ENCODE measurements at regions not wholly inside any gene's neighbourhood (a gene's known extent, or its start where the extent isn't known, plus 50 kb on each side); places are given as distances from the start of the nearest gene placed in this dataset.

DNA sequence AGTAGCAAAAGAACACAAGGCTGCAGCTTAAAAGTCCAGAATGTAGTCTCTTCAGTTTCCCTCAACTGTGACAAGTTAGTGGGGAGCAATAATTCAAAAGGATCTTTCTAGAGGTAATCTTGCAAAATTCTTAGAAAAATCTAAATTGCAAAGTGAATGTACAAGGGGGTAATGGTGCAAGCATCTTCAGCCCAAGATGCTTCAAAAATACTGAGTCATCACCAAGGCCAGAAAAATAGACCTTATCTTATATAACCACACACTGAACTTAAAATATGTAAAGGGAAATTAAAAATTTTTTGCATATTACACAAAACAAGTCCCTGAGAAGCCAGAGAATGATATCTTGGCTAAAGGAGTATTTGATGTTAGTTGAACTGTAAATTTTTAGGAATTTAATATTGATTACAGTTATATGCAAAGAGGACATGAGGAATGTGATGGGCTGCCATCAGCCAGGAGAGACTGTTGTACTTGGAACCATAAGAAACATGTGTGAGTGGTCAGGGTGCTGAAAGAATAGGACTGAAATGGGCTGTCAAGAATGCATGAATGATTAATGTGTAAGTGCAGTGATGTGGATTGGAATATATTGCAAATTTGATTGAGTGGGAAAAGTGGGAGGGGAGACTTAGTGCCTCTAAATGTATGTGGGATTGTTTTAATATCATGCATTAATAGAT lies 85.7 kb upstream of the LIN7C start:
- H3K4me3 ChIP-seq (ENCODE audit: low read depth, low read length) = no peak overlapping the region
- DNase-seq (ENCODE audit: low read depth, low spot score) = no peak
- TF ChIP-seq, protein P1, sequence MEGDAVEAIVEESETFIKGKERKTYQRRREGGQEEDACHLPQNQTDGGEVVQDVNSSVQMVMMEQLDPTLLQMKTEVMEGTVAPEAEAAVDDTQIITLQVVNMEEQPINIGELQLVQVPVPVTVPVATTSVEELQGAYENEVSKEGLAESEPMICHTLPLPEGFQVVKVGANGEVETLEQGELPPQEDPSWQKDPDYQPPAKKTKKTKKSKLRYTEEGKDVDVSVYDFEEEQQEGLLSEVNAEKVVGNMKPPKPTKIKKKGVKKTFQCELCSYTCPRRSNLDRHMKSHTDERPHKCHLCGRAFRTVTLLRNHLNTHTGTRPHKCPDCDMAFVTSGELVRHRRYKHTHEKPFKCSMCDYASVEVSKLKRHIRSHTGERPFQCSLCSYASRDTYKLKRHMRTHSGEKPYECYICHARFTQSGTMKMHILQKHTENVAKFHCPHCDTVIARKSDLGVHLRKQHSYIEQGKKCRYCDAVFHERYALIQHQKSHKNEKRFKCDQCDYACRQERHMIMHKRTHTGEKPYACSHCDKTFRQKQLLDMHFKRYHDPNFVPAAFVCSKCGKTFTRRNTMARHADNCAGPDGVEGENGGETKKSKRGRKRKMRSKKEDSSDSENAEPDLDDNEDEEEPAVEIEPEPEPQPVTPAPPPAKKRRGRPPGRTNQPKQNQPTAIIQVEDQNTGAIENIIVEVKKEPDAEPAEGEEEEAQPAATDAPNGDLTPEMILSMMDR (IDR thresholded peaks at IDR 0.05; ENCODE audit: low read depth, low read length) = no peak
- in situ Hi-C loops (cut with HindIII; ENCODE audit: low sequenced_read_pairs) = no loop called here

DNA sequence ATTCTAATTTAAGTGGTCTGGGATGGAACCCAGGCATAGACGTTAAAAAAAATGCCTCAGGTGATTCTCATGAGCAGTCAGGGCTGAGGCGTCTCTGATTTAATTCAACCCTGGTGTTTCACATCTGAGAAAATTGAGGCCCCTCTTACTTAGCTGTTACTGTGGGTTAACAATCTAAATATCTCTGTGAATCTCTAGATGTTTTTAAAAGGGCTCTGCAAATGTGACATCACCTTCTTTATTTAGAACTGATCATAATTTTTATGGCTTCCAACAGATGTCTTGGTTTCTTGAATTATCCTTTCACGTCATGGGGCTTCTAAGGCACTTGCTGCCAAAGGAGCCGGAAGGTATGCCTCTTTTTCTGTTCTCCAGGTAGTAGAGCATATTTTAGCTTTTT lies 76.1 kb upstream of the LIN7C start:
- DNase-seq (ENCODE audit: low read depth, low spot score) = no peak
- TF ChIP-seq, protein P1 (IDR thresholded peaks at IDR 0.05; ENCODE audit: low read depth, low read length) = no peak
- no peak overlapping the region for H3K4me3 ChIP-seq (ENCODE audit: low read depth, low read length)
- in situ Hi-C loops (cut with HindIII; ENCODE audit: low sequenced_read_pairs) = no loop called here

DNA sequence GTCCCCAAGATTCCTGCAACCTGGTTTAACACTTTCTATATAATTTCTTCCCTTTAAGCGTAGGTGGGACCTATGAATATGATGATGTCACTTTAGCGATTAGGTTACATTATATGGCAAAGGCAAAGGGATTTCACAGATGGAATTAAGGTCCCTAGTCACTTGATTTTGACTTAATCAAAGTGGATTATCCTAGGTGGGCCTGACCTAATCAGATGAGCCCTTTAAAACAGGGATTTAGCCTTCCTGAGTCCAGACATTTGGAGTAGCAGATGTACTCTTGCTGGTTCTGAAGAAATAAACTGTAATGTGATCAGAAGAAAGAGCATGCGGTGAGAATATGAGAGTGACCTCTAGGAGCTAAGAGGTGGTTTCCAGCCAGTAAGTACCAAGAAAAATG lies 67.8 kb upstream of the LIN7C start:
- TF ChIP-seq, protein P1 (IDR thresholded peaks at IDR 0.05; ENCODE audit: low read depth, low read length) = no peak
- DNase-seq (ENCODE audit: low read depth, low spot score) = no peak
- H3K4me3 ChIP-seq (ENCODE audit: low read depth, low read length) = no peak overlapping the region
- in situ Hi-C loops (cut with HindIII; ENCODE audit: low sequenced_read_pairs) = no loop called here

DNA sequence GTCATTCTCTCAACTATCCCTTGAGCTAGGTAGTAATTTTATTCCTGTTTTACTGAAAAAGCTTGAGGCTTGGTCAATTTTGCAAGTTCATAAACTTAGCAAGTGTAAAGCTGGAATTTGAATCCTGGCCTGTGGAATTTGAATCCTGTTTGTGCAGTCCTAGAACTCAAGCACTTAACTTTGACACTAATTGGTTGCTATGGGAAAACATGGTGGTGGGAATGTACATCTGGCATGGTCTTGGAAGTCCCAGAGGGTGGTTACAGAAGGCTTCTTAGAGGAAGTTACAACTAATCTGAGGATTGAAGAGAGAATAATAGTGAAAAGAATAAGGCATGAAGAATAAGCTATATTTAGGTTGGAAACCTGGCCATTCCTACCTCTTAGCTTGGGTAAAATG lies 66.5 kb upstream of the LIN7C start:
- no peak overlapping the region for H3K4me3 ChIP-seq (ENCODE audit: low read depth, low read length)
- DNase-seq (ENCODE audit: low read depth, low spot score) = no peak
- in situ Hi-C loops (cut with HindIII; ENCODE audit: low sequenced_read_pairs) = no loop called here
- TF ChIP-seq, protein P1 (IDR thresholded peaks at IDR 0.05; ENCODE audit: low read depth, low read length) = no peak

DNA sequence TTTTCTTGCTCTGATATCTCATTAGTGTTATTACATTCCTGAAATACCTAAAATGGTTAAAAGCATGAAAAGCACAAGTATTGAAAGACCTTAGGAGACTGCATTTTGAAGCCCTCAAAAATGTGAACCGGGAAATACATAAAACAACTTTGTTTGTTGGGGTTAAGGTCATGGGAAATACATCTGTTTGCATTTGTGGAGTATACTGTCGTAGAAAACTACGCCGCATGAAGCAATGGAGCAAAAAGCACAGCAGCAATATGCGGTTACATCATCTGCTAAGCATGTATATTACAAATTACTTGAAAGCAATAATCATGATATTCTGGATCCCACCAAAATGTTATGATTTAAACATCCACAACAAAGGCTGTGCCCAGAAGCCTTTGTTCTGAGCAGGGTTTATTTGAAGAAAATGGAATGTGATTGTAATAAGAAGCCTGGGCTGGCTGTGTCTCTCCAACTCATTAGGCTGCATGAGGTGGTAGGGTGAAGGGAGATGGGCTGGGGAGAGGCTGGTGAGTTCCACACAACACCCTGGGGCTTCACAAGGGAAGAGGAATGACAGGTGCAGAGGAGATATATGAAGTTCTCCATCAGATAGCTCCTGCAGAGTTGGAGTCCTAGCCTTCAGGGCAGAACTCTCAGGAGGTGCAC lies 64.7 kb upstream of the LIN7C start:
- TF ChIP-seq, protein P1 (IDR thresholded peaks at IDR 0.05; ENCODE audit: low read depth, low read length) = no peak
- in situ Hi-C loops (cut with HindIII; ENCODE audit: low sequenced_read_pairs) = no loop called here
- peak; percentile 69 for DNase-seq (ENCODE audit: low read depth, low spot score)

DNA sequence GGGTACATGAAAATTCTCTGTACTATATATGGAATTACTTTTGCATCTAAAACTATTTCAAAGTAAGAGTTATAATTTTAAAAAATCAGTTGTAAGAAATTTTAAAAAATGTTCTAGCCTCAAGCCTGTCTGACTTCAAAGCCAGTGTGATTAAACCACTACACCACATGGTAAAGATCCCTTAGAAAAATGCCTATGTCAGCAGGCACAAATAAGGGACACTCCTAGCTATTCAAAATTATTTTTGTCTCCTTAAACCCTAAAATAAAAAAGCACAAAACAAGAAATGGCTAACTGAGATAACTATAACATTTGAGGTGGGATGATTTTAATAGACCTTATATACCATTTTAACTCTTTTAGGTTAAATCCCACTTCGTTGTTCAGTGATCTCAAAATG lies 64.0 kb upstream of the LIN7C start:
- in situ Hi-C loops (cut with HindIII; ENCODE audit: low sequenced_read_pairs) = no loop called here

More for the DNA sequence above, 64.7 kb upstream of the LIN7C start:
- no peak overlapping the region for H3K4me3 ChIP-seq (ENCODE audit: low read depth, low read length)

More for the DNA sequence above, 64.0 kb upstream of the LIN7C start:
- no peak overlapping the region for H3K4me3 ChIP-seq (ENCODE audit: low read depth, low read length)
- TF ChIP-seq, protein P1 (IDR thresholded peaks at IDR 0.05; ENCODE audit: low read depth, low read length) = no peak
- no peak for DNase-seq (ENCODE audit: low read depth, low spot score)
